Right lobe of liver (tissue), 6 donors: ENCODE measurements at regions not wholly inside any gene's neighbourhood (a gene's known extent, or its start where the extent isn't known, plus 50 kb on each side); places are given as distances from the start of the nearest gene placed in this dataset.

Experiments
- ATAC-seq, 4 donors: fragments of 200-7000 bp; cut with Tn5 transposase; one replicate each; pipeline ENCODE4 v1.9.1; 2020; ENCODE audit warnings: mild to moderate bottlenecking in 4 of 4, moderate library complexity in 4 of 4
- DNase-seq, 3 donors: peaks; one replicate each; pipeline ENCODE4 v3.0.0-alpha.2; 2020
- H3K27ac ChIP-seq, 3 donors: fragments of 200-600 bp; one replicate each; pipeline ENCODE4 v1.8.0; 2022
- H3K27me3 ChIP-seq, 2 donors: fragments of 200-600 bp; one replicate each; pipeline ENCODE4 v1.8.0; 2022
- H3K36me3 ChIP-seq, 4 donors: fragments of 200-600 bp; sonication (generic) in 1 of 4; one replicate each; pipeline versions ENCODE4 v1.5.1 to v1.8.0; 2017 to 2022; ENCODE audit warnings: control low read depth in 1 of 4
- H3K4me1 ChIP-seq, 4 donors: fragments of 200-600 bp; sonication (generic) in 1 of 4; one replicate each; pipeline versions ENCODE4 v1.5.1 to v1.8.0; 2017 to 2022; ENCODE audit warnings: control low read depth in 1 of 4
- H3K4me3 ChIP-seq, 3 donors: fragments of 200-600 bp; one replicate each; pipeline ENCODE4 v1.8.0; 2022
- H3K9me3 ChIP-seq, 4 donors: fragments of 200-600 bp; sonication (generic) in 1 of 4; one replicate each; pipeline versions ENCODE4 v1.5.1 to v1.8.0; 2017 to 2022; ENCODE audit warnings: control low read depth in 1 of 4
- POLR2A ChIP-seq: fragments of 450-650 bp; IDR thresholded peaks from one replicate; pipeline ENCODE4 v1.6.1; 2017; ENCODE audit warnings: antibody characterized with exemption, mild to moderate bottlenecking
- WGBS: methylation state at CpG from one replicate; pipeline ENCODE4 v1.1.6; 2018; ENCODE audit warnings: low coverage, low lambda C conversion rate; ENCODE audit not compliant: insufficient coverage; ENCODE audit errors: missing lambda C conversion rate; 5-methylcytosine and 5-hydroxymethylcytosine counted together
- intact Hi-C, 2 donors: fragments of 100-400 bp; cut with DNase I; formaldehyde crosslinking; loops; one replicate each; pipeline versions ENCODE4 v1.11.2 to v1.14.1; 2022
- TF ChIP-seq, protein P1 (sequence below), 4 donors: fragments of 200-600 bp in 3 of 4; fragments of 450-650 bp in 1 of 4; IDR thresholded peaks; one replicate each; pipeline versions ENCODE4 v1.5.1 to v1.8.0; 2016 to 2022; ENCODE audit warnings: antibody characterized with exemption in 4 of 4, mild to moderate bottlenecking in 2 of 4
- donor health status: DM: no; HTN: yes; CAD: no.
- donor health status: DM: no; HTN: no; CAD: no.
- donor health status: DM: no; HTN: no; CAD: no.
- donor health status: DM: no; HTN: yes; CAD: no.
- donor health status: DM: no; HTN: yes; CAD: no.

DNA sequence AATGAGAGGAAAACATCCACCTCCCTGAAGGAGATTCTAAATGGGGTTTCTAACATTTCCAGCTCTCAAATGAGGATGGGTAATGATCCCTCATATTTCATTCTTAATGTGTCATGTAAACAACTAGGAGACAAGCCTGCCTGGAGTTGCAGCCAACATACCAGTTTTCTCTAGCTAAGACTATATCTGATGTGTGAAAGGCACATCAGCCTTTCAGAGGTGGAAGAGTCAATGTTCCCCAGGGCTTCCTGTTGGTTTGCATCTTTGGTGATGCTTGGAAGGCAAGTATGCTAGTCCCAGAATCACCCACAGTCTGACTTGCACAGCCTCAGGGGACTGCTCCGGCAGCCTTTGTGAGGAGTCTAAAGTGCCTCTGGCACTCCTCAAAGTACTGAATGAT is 921.2 kb downstream of the SQOR start:
- TF ChIP-seq, protein P1, sequence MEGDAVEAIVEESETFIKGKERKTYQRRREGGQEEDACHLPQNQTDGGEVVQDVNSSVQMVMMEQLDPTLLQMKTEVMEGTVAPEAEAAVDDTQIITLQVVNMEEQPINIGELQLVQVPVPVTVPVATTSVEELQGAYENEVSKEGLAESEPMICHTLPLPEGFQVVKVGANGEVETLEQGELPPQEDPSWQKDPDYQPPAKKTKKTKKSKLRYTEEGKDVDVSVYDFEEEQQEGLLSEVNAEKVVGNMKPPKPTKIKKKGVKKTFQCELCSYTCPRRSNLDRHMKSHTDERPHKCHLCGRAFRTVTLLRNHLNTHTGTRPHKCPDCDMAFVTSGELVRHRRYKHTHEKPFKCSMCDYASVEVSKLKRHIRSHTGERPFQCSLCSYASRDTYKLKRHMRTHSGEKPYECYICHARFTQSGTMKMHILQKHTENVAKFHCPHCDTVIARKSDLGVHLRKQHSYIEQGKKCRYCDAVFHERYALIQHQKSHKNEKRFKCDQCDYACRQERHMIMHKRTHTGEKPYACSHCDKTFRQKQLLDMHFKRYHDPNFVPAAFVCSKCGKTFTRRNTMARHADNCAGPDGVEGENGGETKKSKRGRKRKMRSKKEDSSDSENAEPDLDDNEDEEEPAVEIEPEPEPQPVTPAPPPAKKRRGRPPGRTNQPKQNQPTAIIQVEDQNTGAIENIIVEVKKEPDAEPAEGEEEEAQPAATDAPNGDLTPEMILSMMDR (IDR thresholded peaks at IDR 0.05): no peak
- no peak for TF ChIP-seq POLR2A
- H3K36me3 ChIP-seq: no peaks in the 10 kb centered on the region
- H3K4me3 ChIP-seq: no peak overlapping the region
- no peak for DNase-seq
- no peaks in the 10 kb centered on the region for H3K9me3 ChIP-seq
- peaks cover 0 to 11% (median 3%) of the 10 kb centered on the region in 4 donors for H3K4me1 ChIP-seq
- no peak overlapping the region for H3K27ac ChIP-seq
- no peaks in the 10 kb centered on the region for H3K27me3 ChIP-seq
- WGBS: 82% methylated on average over 1 of the region's 1 CpG
- ATAC-seq: no peak
- intact Hi-C loops: no loop called here

DNA sequence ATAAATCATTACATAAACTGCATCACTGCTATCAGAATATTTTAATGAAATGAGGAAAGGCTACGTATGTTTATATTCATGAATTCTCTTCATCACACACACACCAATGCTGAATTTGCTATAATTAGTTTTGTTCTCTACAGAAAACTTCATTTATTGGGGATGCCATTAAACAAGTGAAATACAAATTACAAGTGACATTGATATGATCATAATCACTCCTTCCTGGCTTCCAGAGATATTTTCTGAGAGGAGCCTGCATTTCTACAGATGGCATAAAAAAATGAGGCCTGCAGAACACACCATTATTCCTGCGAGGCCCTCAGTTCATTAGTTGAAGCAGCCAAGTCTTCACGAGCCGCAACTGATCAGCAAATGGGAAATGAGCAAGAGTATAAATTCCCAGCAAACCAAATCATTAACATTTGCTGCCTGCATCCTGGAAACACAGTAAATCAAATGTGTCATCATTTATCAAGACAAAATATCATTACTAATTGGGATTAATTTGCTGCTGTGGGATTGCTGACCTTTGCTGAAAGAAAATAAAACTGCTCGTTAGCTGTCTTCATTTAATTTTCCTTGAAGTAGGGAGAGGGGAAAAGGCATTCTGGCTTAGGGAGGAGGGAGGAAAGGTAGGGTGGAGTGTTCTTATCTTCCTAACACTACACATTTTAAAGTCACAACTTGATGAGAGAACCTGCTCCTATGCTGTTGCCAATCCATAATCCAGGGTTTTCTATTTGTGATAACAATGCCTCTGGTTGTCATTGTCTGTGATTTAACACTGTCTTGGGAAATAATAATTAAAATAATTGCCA is 921.9 kb downstream of the SQOR start:
- 73% methylated on average over 5 of the region's 5 CpGs for WGBS
- intact Hi-C loops: no loop called here
- ATAC-seq (no peak), DNase-seq (no peak)
- H3K4me3 ChIP-seq: no peak overlapping the region
- H3K4me1 ChIP-seq: peaks cover 0 to 11% (median 3%) of the 10 kb centered on the region in 4 donors
- H3K9me3 ChIP-seq: no peaks in the 10 kb centered on the region
- TF ChIP-seq POLR2A: no peak
- TF ChIP-seq, protein P1 (IDR thresholded peaks at IDR 0.05): no peak
- H3K27ac ChIP-seq: no peak overlapping the region
- no peaks in the 10 kb centered on the region for H3K36me3 ChIP-seq
- H3K27me3 ChIP-seq: no peaks in the 10 kb centered on the region

DNA sequence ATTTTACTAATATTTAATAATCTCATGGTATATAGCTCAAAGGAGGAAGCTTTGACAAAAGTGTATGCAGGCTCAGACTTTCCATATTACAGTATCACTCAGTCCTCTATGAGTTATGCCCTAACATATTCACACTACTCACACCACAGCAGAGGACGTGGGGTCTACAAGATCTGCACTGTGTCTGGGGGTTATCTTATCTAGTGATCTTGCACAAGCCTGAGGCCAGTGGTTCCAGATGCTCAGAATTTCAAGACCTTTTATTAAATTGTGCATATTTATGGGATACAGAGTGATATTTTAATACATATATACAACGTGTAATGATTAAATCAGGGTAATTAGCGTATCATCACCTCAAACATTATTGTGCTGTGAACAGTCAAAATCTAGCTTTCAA is 933.1 kb downstream of the SQOR start:
- no peaks in the 10 kb centered on the region for H3K9me3 ChIP-seq
- H3K27me3 ChIP-seq: no peaks in the 10 kb centered on the region
- no peaks in the 10 kb centered on the region for H3K36me3 ChIP-seq
- H3K27ac ChIP-seq: no peak overlapping the region
- WGBS: 78% methylated on average over 3 of the region's 3 CpGs
- ATAC-seq (no peak), DNase-seq (no peak)
- H3K4me1 ChIP-seq: no peaks in the 10 kb centered on the region
- no peak overlapping the region for H3K4me3 ChIP-seq
- intact Hi-C loops: no loop called here
- no peak for TF ChIP-seq POLR2A
- TF ChIP-seq, protein P1 (IDR thresholded peaks at IDR 0.05): no peak

- H3K4me1 ChIP-seq: peaks cover 0 to 7% (median 0%) of the 10 kb centered on the region in 4 donors
- intact Hi-C loops: no loop called here
- H3K27ac ChIP-seq: no peak overlapping the region
- TF ChIP-seq POLR2A: no peak
- TF ChIP-seq, protein P1 (IDR thresholded peaks at IDR 0.05): no peak
- no peak for ATAC-seq
- H3K36me3 ChIP-seq: no peaks in the 10 kb centered on the region
- H3K27me3 ChIP-seq: no peaks in the 10 kb centered on the region
- no peak overlapping the region for H3K4me3 ChIP-seq
- DNase-seq: no peak
- 17% methylated on average over 1 of the region's 1 CpG for WGBS
- H3K9me3 ChIP-seq: no peaks in the 10 kb centered on the region
Observed at GRCh38 chr15:46569781-46570180, 935.0 kb downstream of the SQOR start.
